Gastrocnemius medialis (tissue), 4 donors: ENCODE measurements at regions not wholly inside any gene's neighbourhood (a gene's known extent, or its start where the extent isn't known, plus 50 kb on each side); places are given as distances from the start of the nearest gene placed in this dataset.

ENCODE experiments used
- ATAC-seq, 2 donors: fragments of 150-250 bp; one replicate each; pipeline ENCODE4 v1.9.1; 2016
- DNase-seq, 2 donors: peaks; one replicate each; pipeline ENCODE4 v3.0.0-alpha.2; 2019
- H3K27ac ChIP-seq, 4 donors: fragments of 200-600 bp; sonication (generic); 1 replicate in 1 of 4; 2 replicates in 3 of 4; pipeline ENCODE4 v1.5.1; 2016 to 2018; ENCODE audit warnings: mild to moderate bottlenecking in 2 of 4, moderate library complexity in 1 of 4
- H3K27me3 ChIP-seq, 3 donors: fragments of 200-600 bp; sonication (generic) in 2 of 3; 1 replicate in 1 of 3; 2 replicates in 2 of 3; pipeline versions ENCODE4 v1.5.1 to v1.6.0; 2016 to 2019; ENCODE audit warnings: mild to moderate bottlenecking in 1 of 3, moderate library complexity in 1 of 3
- H3K36me3 ChIP-seq, 2 donors: fragments of 200-600 bp; sonication (generic) in 1 of 2; one replicate each; pipeline ENCODE4 v1.5.1; 2017 to 2018
- H3K4me1 ChIP-seq, 2 donors: fragments of 200-600 bp; sonication (generic) in 1 of 2; one replicate each; pipeline ENCODE4 v1.5.1; 2016 to 2017; ENCODE audit warnings: mild to moderate bottlenecking in 2 of 2
- H3K4me3 ChIP-seq, 4 donors: fragments of 200-600 bp; sonication (generic) in 3 of 4; 1 replicate in 1 of 4; 2 replicates in 3 of 4; pipeline ENCODE4 v1.5.1; 2016 to 2019; ENCODE audit warnings: mild to moderate bottlenecking in 2 of 4
- H3K9me3 ChIP-seq, 3 donors: fragments of 200-600 bp; sonication (generic) in 2 of 3; 1 replicate in 1 of 3; 2 replicates in 2 of 3; pipeline ENCODE4 v1.5.1; 2016 to 2019
- CTCF ChIP-seq, 5 experiments: fragments of 450-650 bp in 3 of 5; fragments of 200-600 bp in 2 of 5; sonication (generic) in 2 of 5; IDR thresholded peaks in 4 of 5; conservative IDR thresholded peaks in 1 of 5; 1 replicate in 4 of 5; 2 replicates in 1 of 5; pipeline ENCODE4 v1.5.1; 2016 to 2019; ENCODE audit warnings: antibody characterized with exemption in 5 of 5, mild to moderate bottlenecking in 3 of 5, moderate library complexity in 3 of 5
- POLR2A ChIP-seq, 2 donors: fragments of 450-650 bp; IDR thresholded peaks; one replicate each; pipeline ENCODE4 v1.6.1; 2017; ENCODE audit warnings: antibody characterized with exemption in 2 of 2, mild to moderate bottlenecking in 2 of 2, moderate library complexity in 2 of 2
- in situ Hi-C, 4 donors: fragments of 200-750 bp; cut with MboI; loops; one replicate each; pipeline versions ENCODE4 v1.15.0 to v1.8.0; 2017; ENCODE audit warnings: low sequenced_read_pairs in 4 of 4
- intact Hi-C: fragments of 100-400 bp; cut with DNase I; formaldehyde crosslinking; loops from one replicate; pipeline ENCODE4 v1.15.1; 2023; ENCODE audit warnings: low total_unique reads

DNA sequence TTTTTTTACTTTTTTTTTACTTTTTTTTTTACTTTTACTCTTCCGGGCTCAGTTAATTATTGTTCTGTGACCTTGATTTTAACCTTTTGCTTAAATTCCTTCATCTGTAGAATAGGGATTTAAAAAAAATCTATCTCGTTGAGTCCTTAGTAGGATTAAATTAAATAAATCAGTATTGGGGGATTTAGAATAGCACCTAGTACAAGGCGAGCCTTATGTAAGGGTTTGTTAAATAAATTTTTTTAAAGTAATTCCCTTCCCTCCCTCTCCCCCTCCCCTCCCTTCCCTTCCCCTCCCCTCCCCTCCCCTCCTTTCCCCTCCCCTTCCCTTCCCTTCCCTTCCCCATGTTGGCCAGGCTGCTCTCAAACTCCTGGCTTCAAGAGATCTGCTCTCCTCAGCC, 287.2 kb upstream of the KCNH8 start:
- ATAC-seq (no peak), DNase-seq (no peak)
- no peaks in the 10 kb centered on the region for H3K36me3 ChIP-seq
- H3K27ac ChIP-seq: no peak overlapping the region
- in situ Hi-C loops: no loop called here
- H3K9me3 ChIP-seq: no peaks in the 10 kb centered on the region
- intact Hi-C loops: no loop called here
- no peaks in the 10 kb centered on the region for H3K4me1 ChIP-seq
- H3K27me3 ChIP-seq: no peaks in the 10 kb centered on the region
- TF ChIP-seq CTCF (IDR thresholded peaks at IDR 0.05 in 4 of 5, conservative IDR thresholded peaks at IDR 0.05 in 1 of 5) (no peak), POLR2A (IDR thresholded peaks at IDR 0.05) (no peak)
- no peak overlapping the region for H3K4me3 ChIP-seq

- no peaks in the 10 kb centered on the region for H3K36me3 ChIP-seq
- H3K27me3 ChIP-seq: no peaks in the 10 kb centered on the region
- ATAC-seq (no peak), DNase-seq (no peak)
- H3K27ac ChIP-seq: no peak overlapping the region
- in situ Hi-C loops (no loop called here), intact Hi-C loops (no loop called here)
- H3K4me3 ChIP-seq: no peak overlapping the region
- no peaks in the 10 kb centered on the region for H3K4me1 ChIP-seq
- H3K9me3 ChIP-seq: no peaks in the 10 kb centered on the region
- no peak for TF ChIP-seq CTCF (IDR thresholded peaks at IDR 0.05 in 4 of 5, conservative IDR thresholded peaks at IDR 0.05 in 1 of 5)
- TF ChIP-seq POLR2A (IDR thresholded peaks at IDR 0.05): no peak
Observed at GRCh38 chr3:18853269-18853668, 295.0 kb upstream of the KCNH8 start.

- Histone ChIP-seq H3K4me1 (no peaks in the 10 kb centered on the region), H3K27me3 (no peaks in the 10 kb centered on the region), H3K9me3 (no peaks in the 10 kb centered on the region), H3K36me3 (no peaks in the 10 kb centered on the region), H3K4me3 (no peak overlapping the region), H3K27ac (no peak overlapping the region)
- in situ Hi-C loops (no loop called here), intact Hi-C loops (no loop called here)
- ATAC-seq (no peak), DNase-seq (no peak)
- TF ChIP-seq POLR2A (IDR thresholded peaks at IDR 0.05): no peak
- TF ChIP-seq CTCF (IDR thresholded peaks at IDR 0.05 in 4 of 5, conservative IDR thresholded peaks at IDR 0.05 in 1 of 5): no peak
Observed at GRCh38 chr3:18847583-18848197, 300.6 kb upstream of the KCNH8 start.

GRCh38 chr3:18843983-18844382, 304.3 kb upstream of the KCNH8 start:
- TF ChIP-seq POLR2A (IDR thresholded peaks at IDR 0.05) (no peak), CTCF (IDR thresholded peaks at IDR 0.05 in 4 of 5, conservative IDR thresholded peaks at IDR 0.05 in 1 of 5) (no peak)
- in situ Hi-C loops: no loop called here
- no peaks in the 10 kb centered on the region for H3K4me1 ChIP-seq

DNA sequence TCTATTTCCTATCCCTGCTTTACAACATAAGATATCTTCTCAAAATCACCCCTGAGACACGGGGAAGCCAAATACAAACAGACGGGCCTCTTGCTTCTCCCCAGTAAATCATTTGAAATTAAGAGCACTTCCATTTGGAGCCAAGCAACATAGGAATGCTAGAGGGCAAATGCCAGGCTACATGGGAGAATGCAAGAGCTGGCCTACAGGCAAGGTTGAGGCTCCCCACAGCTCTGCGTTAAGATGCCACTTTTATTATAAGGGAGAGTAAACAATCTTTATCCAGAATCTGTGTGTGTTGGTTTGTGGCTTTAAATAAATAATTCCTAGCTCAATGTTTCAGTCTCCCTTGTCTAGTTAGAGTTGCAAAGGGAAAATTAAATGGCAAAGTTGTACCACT, 305.1 kb upstream of the KCNH8 start:
- in situ Hi-C loops (no loop called here), intact Hi-C loops (no loop called here)

More at GRCh38 chr3:18843983-18844382, 304.3 kb upstream of the KCNH8 start:
- Histone ChIP-seq H3K4me3 (no peak overlapping the region), H3K27ac (no peak overlapping the region), H3K9me3 (no peaks in the 10 kb centered on the region), H3K36me3 (no peaks in the 10 kb centered on the region), H3K27me3 (no peaks in the 10 kb centered on the region)
- DNase-seq (no peak), ATAC-seq (no peak)
- intact Hi-C loops: no loop called here

More for the DNA sequence above, 305.1 kb upstream of the KCNH8 start:
- H3K36me3 ChIP-seq: no peaks in the 10 kb centered on the region
- no peaks in the 10 kb centered on the region for H3K27me3 ChIP-seq
- H3K4me1 ChIP-seq: no peaks in the 10 kb centered on the region
- no peak overlapping the region for H3K4me3 ChIP-seq
- no peak overlapping the region for H3K27ac ChIP-seq
- no peak for ATAC-seq
- TF ChIP-seq POLR2A (IDR thresholded peaks at IDR 0.05) (no peak), CTCF (IDR thresholded peaks at IDR 0.05 in 4 of 5, conservative IDR thresholded peaks at IDR 0.05 in 1 of 5) (no peak)
- no peak for DNase-seq
- H3K9me3 ChIP-seq: no peaks in the 10 kb centered on the region
